ENCODE measurements at regions not wholly inside any gene's neighbourhood (a gene's known extent, or its start where the extent isn't known, plus 50 kb on each side); places are given as distances from the start of the nearest gene placed in this dataset.
A peak's percentile ranks its signal among the peaks of the same experiment; 100 is the strongest.

DNA sequence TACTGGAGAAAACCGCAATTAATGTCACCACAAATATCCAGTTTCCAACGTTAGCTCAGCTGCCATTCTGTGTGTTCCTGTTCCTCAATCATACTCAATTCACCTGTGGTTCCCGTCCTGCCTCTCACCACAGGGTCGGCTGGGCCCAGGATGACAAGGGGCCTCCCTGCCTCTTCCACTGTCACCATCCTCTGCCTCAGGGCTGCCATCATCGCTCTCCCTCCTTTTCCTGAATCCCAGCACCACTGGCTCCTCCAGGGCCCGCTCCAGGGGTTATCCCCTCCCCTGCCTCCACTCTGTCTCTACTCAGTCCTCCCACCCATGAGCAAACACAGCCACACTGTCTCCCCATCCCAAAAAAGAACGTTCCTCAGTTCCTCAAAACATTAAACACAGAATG lies 170.9 kb upstream of the NSMCE3 start:
- Histone ChIP-seq H2BK120ac (ENCODE audit: low read depth, low read length, poor library complexity, severe bottlenecking) (no peak overlapping the region), H3K4me1 (ENCODE audit: insufficient read depth, low read length) (peaks cover 2% of the 10 kb centered on the region; the same call in 1 of the 2 replicates), H2BK15ac (ENCODE audit: low read depth, low read length) (no peak overlapping the region), H3K23me2 (ENCODE audit: insufficient read length, low read depth, low read length, poor library complexity, severe bottlenecking) (no peaks in the 10 kb centered on the region), H3K4ac (ENCODE audit: low read depth, low read length) (no peak overlapping the region), H2BK5ac (ENCODE audit: insufficient read length, low read length) (no peak overlapping the region), H3K9ac (ENCODE audit: extremely low read depth, insufficient read length, low read length) (no peak overlapping the region), H2AFZ (ENCODE audit: low read length) (no peak overlapping the region), H4K8ac (replicated peaks; ENCODE audit: insufficient read length, low read depth, low read length) (no peak overlapping the region), H3K9me3 (ENCODE audit: control insufficient read depth, low read depth, low read length) (no peaks in the 10 kb centered on the region), H3K56ac (ENCODE audit: insufficient read length, low read depth, low read length) (no peak overlapping the region), H4K20me1 (ENCODE audit: control insufficient read depth, insufficient read depth, insufficient read length) (no peaks in the 10 kb centered on the region), H3K27ac (ENCODE audit: insufficient read length, low read depth, low read length) (no peak overlapping the region), H4K91ac (ENCODE audit: insufficient read length, low read depth, low read length) (no peak overlapping the region), H3K4me2 (ENCODE audit: insufficient read depth, insufficient read length, low read length) (no peak overlapping the region), H4K5ac (ENCODE audit: insufficient read length, low read depth, low read length) (peak overlapping the region; percentile 45), H3K79me2 (ENCODE audit: insufficient read depth, low read length) (no peaks in the 10 kb centered on the region; the same call in 1 of the 2 replicates), H3K14ac (ENCODE audit: insufficient read depth, low read length) (no peak overlapping the region; the same call in 1 of the 2 replicates), H3K79me1 (ENCODE audit: insufficient read depth, low read depth, low read length, poor library complexity, severe bottlenecking) (no peaks in the 10 kb centered on the region), H2BK20ac (ENCODE audit: low read depth, low read length, poor library complexity, severe bottlenecking) (no peak overlapping the region), H3K18ac (ENCODE audit: insufficient read length, low read depth, low read length) (no peak overlapping the region), H3K23ac (ENCODE audit: insufficient read length, low read depth, low read length) (no peak overlapping the region), H3T11ph (ENCODE audit: low read length) (no peak overlapping the region), H2AK5ac (ENCODE audit: insufficient read length, low read length) (no peak overlapping the region), H3K27me3 (ENCODE audit: insufficient read depth, low read length) (no peaks in the 10 kb centered on the region), H2BK12ac (ENCODE audit: insufficient read length, low read depth, low read length) (no peak overlapping the region)
- Mint-ChIP-seq H3K27ac (no peak overlapping the region), H3K36me3 (ENCODE audit: insufficient read depth in 1 of 3, low read depth in 3 of 3) (no peaks in the 10 kb centered on the region), H3K27me3 (ENCODE audit: low read depth) (no peaks in the 10 kb centered on the region), H3K4me3 (no peak overlapping the region), H3K9me3 (no peaks in the 10 kb centered on the region), H3K4me1 (peaks cover 6% of the 10 kb centered on the region in 2 experiments)
- WGBS (ENCODE audit: extremely low coverage, insufficient read length, low lambda C conversion rate), result no CpG with 5 or more reads among the region's 7 CpGs
- no peak for TF ChIP-seq CTCF (conservative IDR thresholded peaks at IDR 0.05)
- DNase-seq, result no peak

Measured in H9 (cell line).